Heart right ventricle (tissue), 16 donors: ENCODE measurements at regions not wholly inside any gene's neighbourhood (a gene's known extent, or its start where the extent isn't known, plus 50 kb on each side); places are given as distances from the start of the nearest gene placed in this dataset.

Source experiments
- ATAC-seq, 8 donors: fragments of 200-7000 bp; cut with Tn5 transposase; one replicate each; pipeline ENCODE4 v1.9.1; 2020; ENCODE audit warnings: mild to moderate bottlenecking in 8 of 8, moderate library complexity in 8 of 8, moderate number of reproducible peaks in 1 of 8
- DNase-seq, 2 donors: peaks; one replicate each; pipeline ENCODE4 v3.0.0-alpha.2; 2020
- H3K27ac ChIP-seq, 10 donors: fragments of 200-600 bp; sonication (generic) in 2 of 10; one replicate each; pipeline versions ENCODE4 v1.5.0 to v1.8.0; 2020 to 2022; ENCODE audit warnings: mild to moderate bottlenecking in 3 of 10
- H3K27me3 ChIP-seq, 7 donors: fragments of 200-600 bp; one replicate each; pipeline ENCODE4 v1.8.0; 2021 to 2022; ENCODE audit warnings: mild to moderate bottlenecking in 2 of 7
- H3K36me3 ChIP-seq, 9 donors: fragments of 200-600 bp; sonication (generic) in 1 of 9; one replicate each; pipeline versions ENCODE4 v1.5.0 to v1.8.0; 2020 to 2022; ENCODE audit warnings: mild to moderate bottlenecking in 2 of 9
- H3K4me1 ChIP-seq, 9 donors: fragments of 200-600 bp; sonication (generic) in 1 of 9; one replicate each; pipeline versions ENCODE4 v1.5.0 to v1.8.0; 2020 to 2022; ENCODE audit warnings: mild to moderate bottlenecking in 4 of 9
- H3K4me3 ChIP-seq, 10 donors: fragments of 200-600 bp; sonication (generic) in 2 of 10; one replicate each; pipeline versions ENCODE4 v1.5.0 to v1.8.0; 2020 to 2022; ENCODE audit warnings: mild to moderate bottlenecking in 7 of 10, moderate library complexity in 2 of 10
- H3K9me3 ChIP-seq, 11 donors: fragments of 200-600 bp in 10 of 11; sonication (generic) in 2 of 11; one replicate each; pipeline versions ENCODE4 v1.5.0 to v1.8.0; 2013 to 2022; ENCODE audit warnings: mild to moderate bottlenecking in 2 of 11, control low read depth in 1 of 11, moderate library complexity in 1 of 11
- CTCF ChIP-seq, 9 donors: fragments of 200-600 bp; sonication (generic) in 2 of 9; IDR thresholded peaks; one replicate each; pipeline versions ENCODE4 v1.5.0 to v1.8.0; 2021 to 2022; ENCODE audit warnings: antibody characterized with exemption in 9 of 9, mild to moderate bottlenecking in 5 of 9, moderate library complexity in 1 of 9
- WGBS, 2 donors: extraction: QIAGEN DNeasy Blood & Tissue Kit; methylation state at CpG; one replicate each; pipeline ENCODE4 v1.1.7; 2013; ENCODE audit warnings: inconsistent platforms in 1 of 2; 5-methylcytosine and 5-hydroxymethylcytosine counted together
- intact Hi-C, 10 donors: fragments of 100-400 bp; cut with DNase I; formaldehyde crosslinking; loops; one replicate each; pipeline versions ENCODE4 v1.11.1 to v1.14.2; 2022
- donor health status: Arrhythmogenic right ventricular cardiomyopathy.
- donor health status: ischemic (EF 13 %, LVEDD 7.1; RV severe dilation, severe dysfunction).
- donor health status: healthy with polysubstance abuse.
- donor health status: DM: no; HTN: yes; CAD: no.
- donor health status: DM: no; HTN: no; CAD: no.
- donor health status: ischemic (EF 25% LVEDD 6.9; RV normal size, moderate dysfunction).
- donor health status: ischemic (EF 25% LVEDD 5.7; RV mildly dilated, moderate dysfunction).
- donor health status: healthy.
- donor health status: DM: yes; HTN: yes; CAD: no.
- donor health status: Ischemic cardiomyopathy.
- donor health status: ischemic (EF 35%, LVEDD 5.7; RV mildly dilated, moderate dysfunction).
- donor health status: nonischemic (EF 11% LVEDD 7.7; RV severe dilation, severe dysfunction).
- donor health status: DM: yes; HTN: yes; CAD: no.
- donor health status: PGD.
- donor health status: ischemic (EF 29% LVEDD 5.4; RV normal size, mild dysfunction).
- donor health status: nonischemic (EF 23%, LVEDD 6.1; RV moderate dilation, normal function).

DNA sequence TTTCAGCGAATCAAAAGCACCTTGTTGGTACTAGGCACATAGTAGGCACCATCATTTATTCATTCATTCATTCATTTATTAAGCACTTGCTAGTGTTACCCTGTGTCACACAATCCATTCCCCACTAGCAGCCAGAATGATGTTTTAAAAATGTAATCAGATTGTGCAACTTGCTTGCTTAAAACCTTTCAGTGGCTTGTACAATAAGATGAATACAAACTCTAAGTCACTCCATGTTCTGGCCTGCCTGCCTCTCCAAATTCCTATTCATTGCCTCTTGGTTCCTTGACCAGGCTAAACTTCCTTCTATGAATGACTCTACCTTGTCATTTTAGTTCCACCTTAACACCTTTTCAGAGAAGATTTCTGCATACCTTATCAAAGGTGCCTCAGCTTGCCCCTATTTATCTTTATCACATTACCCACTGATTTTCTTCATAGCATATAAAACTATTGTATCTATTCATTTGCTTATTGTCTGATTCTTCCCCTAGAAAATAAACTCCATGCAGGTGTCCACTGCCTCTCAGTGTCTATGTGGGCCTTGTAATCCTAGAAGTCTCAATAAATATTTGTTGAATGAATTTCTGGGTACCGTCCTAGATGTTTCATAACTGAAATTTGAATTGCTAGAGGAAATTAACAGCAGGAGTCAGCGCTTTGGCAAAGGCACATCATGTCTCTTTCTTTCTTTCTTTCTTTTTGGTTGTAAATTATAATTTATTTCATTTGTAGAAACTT is 169.5 kb downstream of the TMEM26 start:
- H3K4me3 ChIP-seq, result peak overlapping the region in 1 of 10 donors; percentile 18
- TF ChIP-seq CTCF (IDR thresholded peaks at IDR 0.05), result no peak
- 72 to 73% methylated on average over 3 of the region's 3 CpGs for WGBS, 2 donors
- no peaks in the 10 kb centered on the region for H3K27me3 ChIP-seq
- DNase-seq, result no peak
- intact Hi-C loops, result loop anchor here (1.0 to 10.0 kb wide), 13 partner anchors 139 to 469 kb away; no protein-coding TSS in a partner anchor
- peak overlapping the region in 1 of 10 donors; percentile 16 for H3K27ac ChIP-seq
- H3K9me3 ChIP-seq, result no peaks in the 10 kb centered on the region
- peaks cover 0 to 20% (median 0%) of the 10 kb centered on the region in 9 donors for H3K4me1 ChIP-seq
- ATAC-seq, result no peak
- no peaks in the 10 kb centered on the region for H3K36me3 ChIP-seq

DNA sequence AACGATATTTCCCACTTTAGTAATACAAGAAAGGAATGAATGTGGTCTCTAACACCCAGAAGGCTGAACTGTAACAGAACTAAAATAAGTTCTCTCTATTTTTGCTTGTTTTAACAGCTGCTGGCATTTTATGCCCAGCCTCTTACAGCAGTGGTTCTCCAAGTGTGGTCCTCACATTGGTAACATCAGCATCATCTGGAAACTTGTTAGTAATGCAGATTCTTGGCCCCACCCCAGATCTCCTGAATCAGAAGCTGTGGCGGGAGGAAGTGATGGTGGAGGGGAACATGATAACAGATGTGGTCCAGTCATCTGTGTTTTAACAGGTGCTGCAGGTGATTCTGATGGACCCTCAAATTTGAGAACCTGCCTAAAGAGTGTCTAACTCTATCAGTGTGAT is 170.1 kb downstream of the TMEM26 start:
- WGBS, 2 donors, result 93% methylated on average over 2 of the region's 2 CpGs
- Histone ChIP-seq H3K36me3 (no peaks in the 10 kb centered on the region), H3K27me3 (no peaks in the 10 kb centered on the region), H3K9me3 (no peaks in the 10 kb centered on the region), H3K4me1 (peaks cover 0 to 20% (median 0%) of the 10 kb centered on the region in 9 donors), H3K27ac (no peak overlapping the region), H3K4me3 (no peak overlapping the region)
- intact Hi-C loops, result loop anchor here (2.0 to 10.0 kb wide), 12 partner anchors 138 to 468 kb away; no protein-coding TSS in a partner anchor
- DNase-seq, result no peak
- TF ChIP-seq CTCF (IDR thresholded peaks at IDR 0.05), result no peak
- no peak for ATAC-seq

DNA sequence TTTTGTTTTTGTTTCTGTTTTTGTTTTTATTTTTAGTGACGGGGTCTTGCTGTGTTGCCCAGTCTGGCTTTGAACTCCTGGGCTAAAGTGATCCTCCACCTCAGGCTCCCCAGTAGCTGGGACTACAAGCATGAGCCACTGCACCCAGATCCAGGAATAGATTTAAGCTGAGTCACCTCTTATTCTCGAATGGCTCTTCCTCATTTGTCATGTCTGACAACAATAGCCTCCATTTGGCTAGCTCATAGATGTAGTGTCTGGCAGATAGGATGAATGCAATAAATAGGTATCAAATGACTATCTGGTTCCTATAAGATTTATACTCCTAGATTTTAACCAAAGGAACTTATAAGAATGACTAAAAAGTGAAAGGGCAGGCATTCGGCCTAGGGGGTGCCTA is 172.9 kb downstream of the TMEM26 start:
- H3K9me3 ChIP-seq, result no peaks in the 10 kb centered on the region

GRCh38 chr10:61279400-61279799 is 173.8 kb downstream of the TMEM26 start:
- Histone ChIP-seq H3K4me3 (no peak overlapping the region), H3K27me3 (no peaks in the 10 kb centered on the region), H3K27ac (no peak overlapping the region), H3K36me3 (no peaks in the 10 kb centered on the region), H3K9me3 (no peaks in the 10 kb centered on the region), H3K4me1 (peaks cover 0 to 7% (median 0%) of the 10 kb centered on the region in 9 donors)
- DNase-seq, result no peak
- no peak for ATAC-seq
- no peak for TF ChIP-seq CTCF (IDR thresholded peaks at IDR 0.05)
- WGBS, 2 donors, result 87 to 88% methylated on average over 7 of the region's 7 CpGs
- intact Hi-C loops, result no loop called here

More for the DNA sequence above, 172.9 kb downstream of the TMEM26 start:
- no peak overlapping the region for H3K4me3 ChIP-seq
- no peak for TF ChIP-seq CTCF (IDR thresholded peaks at IDR 0.05)
- no peak overlapping the region for H3K27ac ChIP-seq
- no peak for DNase-seq
- intact Hi-C loops, result loop anchor here (5.0 to 10.0 kb wide), 10 partner anchors 136 to 466 kb away; no protein-coding TSS in a partner anchor
- H3K27me3 ChIP-seq, result no peaks in the 10 kb centered on the region
- WGBS, 2 donors, result 79 to 81% methylated on average over 3 of the region's 3 CpGs
- no peaks in the 10 kb centered on the region for H3K36me3 ChIP-seq
- ATAC-seq, result no peak
- H3K4me1 ChIP-seq, result peaks cover 0 to 11% (median 0%) of the 10 kb centered on the region in 9 donors
